ENCODE measurements at regions not wholly inside any gene's neighbourhood (a gene's known extent, or its start where the extent isn't known, plus 50 kb on each side); places are given as distances from the start of the nearest gene placed in this dataset.

DNA sequence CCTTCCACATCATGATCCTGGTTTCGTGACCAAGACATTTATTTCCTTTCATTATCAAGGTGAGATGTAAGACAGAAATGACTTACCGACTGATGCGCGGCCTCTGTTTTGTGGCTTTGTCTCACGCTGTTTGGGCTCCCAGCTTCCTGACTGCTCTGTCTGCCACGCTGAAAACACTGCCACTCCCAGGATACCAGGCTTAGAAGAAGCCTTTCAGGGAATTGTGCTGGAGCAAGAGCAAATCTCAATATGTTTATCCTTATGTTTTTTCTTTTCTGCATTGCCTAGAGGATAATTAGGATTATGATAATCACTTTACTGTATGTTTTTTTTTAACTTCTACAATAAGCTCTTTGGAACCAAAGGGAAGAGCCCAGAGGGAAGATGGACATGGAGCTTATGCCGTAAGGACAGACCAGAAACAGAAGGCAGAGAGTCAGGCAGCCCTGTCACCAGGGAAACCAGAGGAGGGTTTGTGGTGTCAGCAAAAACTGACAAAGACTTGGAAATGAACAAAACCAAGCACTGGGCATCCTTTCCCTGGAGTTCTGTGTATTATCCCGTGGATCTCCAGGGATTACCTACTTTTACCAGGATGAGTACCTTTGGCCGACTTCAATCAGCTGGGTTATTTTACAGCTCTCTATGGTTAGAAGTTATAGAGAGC, 68.2 kb upstream of the ISX start:
- TF ChIP-seq, protein P1, sequence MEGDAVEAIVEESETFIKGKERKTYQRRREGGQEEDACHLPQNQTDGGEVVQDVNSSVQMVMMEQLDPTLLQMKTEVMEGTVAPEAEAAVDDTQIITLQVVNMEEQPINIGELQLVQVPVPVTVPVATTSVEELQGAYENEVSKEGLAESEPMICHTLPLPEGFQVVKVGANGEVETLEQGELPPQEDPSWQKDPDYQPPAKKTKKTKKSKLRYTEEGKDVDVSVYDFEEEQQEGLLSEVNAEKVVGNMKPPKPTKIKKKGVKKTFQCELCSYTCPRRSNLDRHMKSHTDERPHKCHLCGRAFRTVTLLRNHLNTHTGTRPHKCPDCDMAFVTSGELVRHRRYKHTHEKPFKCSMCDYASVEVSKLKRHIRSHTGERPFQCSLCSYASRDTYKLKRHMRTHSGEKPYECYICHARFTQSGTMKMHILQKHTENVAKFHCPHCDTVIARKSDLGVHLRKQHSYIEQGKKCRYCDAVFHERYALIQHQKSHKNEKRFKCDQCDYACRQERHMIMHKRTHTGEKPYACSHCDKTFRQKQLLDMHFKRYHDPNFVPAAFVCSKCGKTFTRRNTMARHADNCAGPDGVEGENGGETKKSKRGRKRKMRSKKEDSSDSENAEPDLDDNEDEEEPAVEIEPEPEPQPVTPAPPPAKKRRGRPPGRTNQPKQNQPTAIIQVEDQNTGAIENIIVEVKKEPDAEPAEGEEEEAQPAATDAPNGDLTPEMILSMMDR (conservative IDR thresholded peaks at IDR 0.05): no peak
- no peak overlapping the region for H3K27ac ChIP-seq

DNA sequence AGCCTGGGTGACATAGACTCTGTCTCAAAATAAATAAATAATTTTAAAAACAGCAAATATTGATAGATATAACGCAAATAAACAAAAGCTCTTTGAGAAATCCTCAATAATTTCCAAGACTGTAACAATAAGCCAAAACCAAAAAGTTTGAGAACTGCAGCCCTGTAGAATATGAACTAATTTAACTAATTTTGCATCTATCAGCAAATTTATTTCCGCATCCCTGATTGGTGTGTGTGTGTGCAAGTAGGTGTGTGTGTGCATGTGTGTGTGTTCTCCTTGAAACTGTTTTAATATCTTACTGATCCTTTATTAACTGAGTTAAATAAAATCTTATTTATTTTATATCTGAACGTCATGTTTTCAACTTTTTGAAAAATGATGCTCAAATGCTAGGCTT, 67.0 kb upstream of the ISX start:
- H3K27ac ChIP-seq: no peak overlapping the region
- TF ChIP-seq, protein P1 (conservative IDR thresholded peaks at IDR 0.05): no peak

DNA sequence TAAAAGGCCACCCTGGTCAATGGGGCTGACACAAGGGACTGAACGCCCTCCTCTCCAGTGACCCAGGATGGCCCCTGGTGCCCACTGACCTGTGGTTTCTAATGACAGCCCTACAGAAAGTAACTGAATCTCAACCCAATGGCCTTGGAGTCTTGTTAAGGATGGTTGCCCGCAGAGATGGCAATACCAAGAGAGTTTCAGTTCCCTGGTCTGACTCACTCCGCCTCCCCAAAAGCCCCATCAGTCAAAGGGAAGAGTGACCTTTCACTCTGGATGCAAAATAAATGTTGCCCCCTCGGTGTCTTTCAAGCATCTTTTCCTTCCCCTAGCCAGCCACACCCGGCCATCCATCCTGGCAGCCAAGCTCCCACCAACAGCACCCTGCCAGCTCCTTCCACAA, 57.7 kb upstream of the ISX start:
- TF ChIP-seq, protein P1 (conservative IDR thresholded peaks at IDR 0.05): no peak
- H3K27ac ChIP-seq: no peak overlapping the region

DNA sequence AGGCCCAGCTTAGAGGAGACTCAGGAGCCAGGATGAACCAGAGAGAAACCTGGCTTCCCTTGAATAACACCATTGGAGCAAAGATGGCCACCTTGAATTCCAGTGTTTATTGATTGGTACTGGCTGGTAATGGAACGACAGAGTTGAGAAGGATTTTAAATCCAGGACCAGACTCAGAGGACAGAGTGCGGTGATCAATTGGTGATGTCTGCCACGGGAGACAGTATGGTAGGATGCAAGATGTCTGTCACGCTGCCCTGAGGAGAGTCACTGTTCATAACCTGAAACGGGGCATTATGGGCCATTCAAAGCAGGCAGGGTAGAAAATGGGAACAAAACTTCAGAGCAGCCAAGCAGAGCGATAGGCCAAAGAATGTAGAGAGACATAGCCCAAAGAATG, 55.4 kb upstream of the ISX start:
- no peak overlapping the region for H3K27ac ChIP-seq
- TF ChIP-seq, protein P1 (conservative IDR thresholded peaks at IDR 0.05): no peak

DNA sequence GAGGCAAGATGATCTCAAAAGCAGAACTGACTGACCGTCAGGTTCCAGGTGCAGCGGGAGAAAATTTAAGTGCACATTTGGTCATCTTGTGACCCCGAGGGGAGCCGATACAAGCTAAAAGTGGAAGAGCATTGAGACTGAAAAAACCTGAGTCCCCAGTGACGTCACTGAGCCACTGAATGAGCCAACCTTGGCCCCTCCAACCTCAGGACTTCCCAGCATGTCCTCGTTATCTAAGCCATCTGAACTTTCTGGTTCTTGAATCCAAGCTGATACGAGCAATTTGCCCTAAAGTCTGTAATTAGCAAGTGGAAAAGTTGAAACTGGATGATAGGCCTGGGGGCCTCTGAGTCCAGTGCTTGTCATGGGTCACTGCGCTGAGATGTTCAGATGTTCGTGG, 51.1 kb upstream of the ISX start:
- TF ChIP-seq, protein P1 (conservative IDR thresholded peaks at IDR 0.05): no peak
- no peak overlapping the region for H3K27ac ChIP-seq
